CD14-positive monocyte (primary cell): ENCODE measurements at regions not wholly inside any gene's neighbourhood (a gene's known extent, or its start where the extent isn't known, plus 50 kb on each side); places are given as distances from the start of the nearest gene placed in this dataset.

Source experiments
- DNase-seq, 3 donors: peaks; one replicate each; pipeline ENCODE4 v3.0.0-alpha.2; 2011 to 2022
- H2AFZ ChIP-seq: 2 replicates; pipeline ENCODE4 v1.6.0; 2012; ENCODE audit warnings: mild to moderate bottlenecking, low read depth, low read length, inconsistent platforms; ENCODE audit not compliant: insufficient read depth, poor library complexity, severe bottlenecking
- H3K27ac ChIP-seq, 2 donors: 1 replicate in 1 of 2; 2 replicates in 1 of 2; pipeline ENCODE4 v1.5.1; 2012 to 2013; ENCODE audit warnings: low read length in 2 of 2, control low read depth in 1 of 2, inconsistent platforms in 1 of 2, low read depth in 1 of 2, mild to moderate bottlenecking in 1 of 2
- H3K27me3 ChIP-seq, 2 donors: one replicate each; pipeline versions ENCODE4 v1.6.0 to v1.6.1; 2011 to 2013; ENCODE audit warnings: low read length in 2 of 2; ENCODE audit not compliant: control insufficient read depth in 2 of 2, insufficient read depth in 2 of 2
- H3K36me3 ChIP-seq, 2 donors: replicated peaks in 1 of 2; 1 replicate in 1 of 2; 2 replicates in 1 of 2; pipeline versions ENCODE4 v1.5.1 to v1.6.1; 2012 to 2013; ENCODE audit warnings: low read length in 2 of 2, control low read depth in 1 of 2, inconsistent platforms in 1 of 2, mild to moderate bottlenecking in 1 of 2; ENCODE audit not compliant: insufficient read depth in 2 of 2, control insufficient read depth in 1 of 2
- H3K4me1 ChIP-seq, 2 donors: 1 replicate in 1 of 2; 2 replicates in 1 of 2; pipeline versions ENCODE4 v1.5.1 to v1.6.1; 2012 to 2013; ENCODE audit warnings: low read length in 2 of 2, control low read depth in 1 of 2, inconsistent platforms in 1 of 2, mild to moderate bottlenecking in 1 of 2, moderate library complexity in 1 of 2; ENCODE audit not compliant: insufficient read depth in 2 of 2, control insufficient read depth in 1 of 2
- H3K4me2 ChIP-seq: replicated peaks from 2 replicates; pipeline ENCODE3; 2012; ENCODE audit warnings: low read length, moderate library complexity, mild to moderate bottlenecking; ENCODE audit not compliant: poor library complexity, severe bottlenecking; ENCODE audit errors: extremely low read depth
- H3K4me3 ChIP-seq, 3 experiments: fragments of 200-600 bp in 1 of 3; sonication (generic) in 1 of 3; replicated peaks in 1 of 3; 1 replicate in 2 of 3; 2 replicates in 1 of 3; pipeline ENCODE4 v1.5.1; 2011 to 2013; ENCODE audit warnings: low read length in 3 of 3, mild to moderate bottlenecking in 3 of 3, control low read depth in 2 of 3, low read depth in 2 of 3, inconsistent platforms in 1 of 3, moderate library complexity in 1 of 3
- H3K79me2 ChIP-seq: 2 replicates; pipeline ENCODE4 v1.6.0; 2012; ENCODE audit warnings: mild to moderate bottlenecking, control low read depth, inconsistent platforms, low read length, moderate library complexity; ENCODE audit not compliant: insufficient read depth
- H3K9ac ChIP-seq: 2 replicates; pipeline ENCODE4 v1.6.0; 2017; ENCODE audit warnings: low read length, mild to moderate bottlenecking; ENCODE audit not compliant: insufficient read depth, poor library complexity, severe bottlenecking
- H3K9me3 ChIP-seq, 2 donors: replicated peaks in 1 of 2; 1 replicate in 1 of 2; 2 replicates in 1 of 2; pipeline versions ENCODE4 v1.5.1 to v1.6.1; 2012 to 2013; ENCODE audit warnings: low read length in 2 of 2, control low read depth in 1 of 2; ENCODE audit not compliant: control insufficient read depth in 1 of 2, insufficient read depth in 1 of 2
- H4K20me1 ChIP-seq: 2 replicates; pipeline ENCODE4 v1.6.0; 2012; ENCODE audit warnings: mild to moderate bottlenecking, low read length, control low read depth, moderate library complexity; ENCODE audit not compliant: insufficient read depth
- H3K27ac Mint-ChIP-seq, 7 donors: one replicate each; pipeline ENCODE4 v1.8.0; 2020; ENCODE audit warnings: mild to moderate bottlenecking in 7 of 7, mixed read lengths in 7 of 7, moderate library complexity in 6 of 7, inconsistent platforms in 2 of 7
- H3K27me3 Mint-ChIP-seq, 3 donors: one replicate each; pipeline ENCODE4 v1.8.0; 2021 to 2022; ENCODE audit warnings: low read depth in 3 of 3, mild to moderate bottlenecking in 3 of 3, mixed read lengths in 3 of 3, moderate library complexity in 3 of 3, inconsistent platforms in 1 of 3
- H3K36me3 Mint-ChIP-seq, 2 donors: one replicate each; pipeline ENCODE4 v1.8.0; 2020; ENCODE audit warnings: mixed read lengths in 2 of 2, inconsistent platforms in 1 of 2, mild to moderate bottlenecking in 1 of 2
- H3K4me1 Mint-ChIP-seq: one replicate; pipeline ENCODE4 v1.8.0; 2020; ENCODE audit warnings: mild to moderate bottlenecking, mixed read lengths
- H3K4me3 Mint-ChIP-seq, 2 donors: one replicate each; pipeline ENCODE4 v1.8.0; 2020; ENCODE audit warnings: mild to moderate bottlenecking in 2 of 2, mixed read lengths in 2 of 2, moderate library complexity in 1 of 2
- H3K9me3 Mint-ChIP-seq, 7 donors: one replicate each; pipeline ENCODE4 v1.8.0; 2020 to 2022; ENCODE audit warnings: mixed read lengths in 7 of 7, mild to moderate bottlenecking in 6 of 7, moderate library complexity in 6 of 7, inconsistent platforms in 2 of 7
- CTCF ChIP-seq: fragments of 200-600 bp; IDR thresholded peaks from one replicate; pipeline ENCODE4 v1.8.0; 2022; ENCODE audit warnings: antibody characterized with exemption, mild to moderate bottlenecking
- WGBS: methylation state at CpG from one replicate; pipeline ENCODE4 v1.1.5; 2013; ENCODE audit warnings: missing lambda C conversion rate; ENCODE audit not compliant: insufficient coverage; 5-methylcytosine and 5-hydroxymethylcytosine counted together
- intact Hi-C, 2 donors: fragments of 100-400 bp; cut with micrococcal nuclease; formaldehyde crosslinking; loops; one replicate each; pipeline versions ENCODE4 v1.15.0 to v1.15.1; 2023

GRCh38 chr2:147492471-147492870, 352.4 kb upstream of the ACVR2A start:
- intact Hi-C loops, result no loop called here
- Histone ChIP-seq H3K4me3 (no peak overlapping the region), H3K9ac (no peak overlapping the region), H3K9me3 (no peaks in the 10 kb centered on the region), H2AFZ (no peak overlapping the region), H3K36me3 (no peaks in the 10 kb centered on the region), H4K20me1 (no peaks in the 10 kb centered on the region), H3K4me2 (no peak overlapping the region), H3K27ac (no peak overlapping the region), H3K27me3 (no peaks in the 10 kb centered on the region), H3K79me2 (no peaks in the 10 kb centered on the region), H3K4me1 (no peaks in the 10 kb centered on the region)
- DNase-seq, result no peak
- Mint-ChIP-seq H3K27ac (no peak overlapping the region), H3K27me3 (peaks cover 0 to 2% (median 0%) of the 10 kb centered on the region in 3 donors), H3K36me3 (no peaks in the 10 kb centered on the region), H3K4me3 (no peak overlapping the region), H3K9me3 (peaks cover 0 to 6% (median 0%) of the 10 kb centered on the region in 7 donors), H3K4me1 (no peaks in the 10 kb centered on the region)
- WGBS, result 100% methylated on average over 1 of the region's 2 CpGs
- no peak for TF ChIP-seq CTCF

- Mint-ChIP-seq H3K9me3 (peaks cover 0 to 6% (median 0%) of the 10 kb centered on the region in 7 donors), H3K4me1 (no peaks in the 10 kb centered on the region), H3K36me3 (no peaks in the 10 kb centered on the region), H3K27ac (no peak overlapping the region), H3K4me3 (no peak overlapping the region), H3K27me3 (peaks cover 0 to 2% (median 0%) of the 10 kb centered on the region in 3 donors)
- Histone ChIP-seq H4K20me1 (no peaks in the 10 kb centered on the region), H3K27me3 (no peaks in the 10 kb centered on the region), H3K4me3 (no peak overlapping the region), H2AFZ (no peak overlapping the region), H3K27ac (no peak overlapping the region), H3K79me2 (no peaks in the 10 kb centered on the region), H3K36me3 (no peaks in the 10 kb centered on the region), H3K4me1 (no peaks in the 10 kb centered on the region), H3K9me3 (no peaks in the 10 kb centered on the region), H3K9ac (no peak overlapping the region), H3K4me2 (no peak overlapping the region)
- no CpG with 5 or more reads among the region's 2 CpGs for WGBS
- no peak for TF ChIP-seq CTCF
- intact Hi-C loops, result no loop called here
- DNase-seq, result no peak
Measured at GRCh38 chr2:147491506-147491905, 353.3 kb upstream of the ACVR2A start.
